WTC11 (cell line): ENCODE measurements at regions not wholly inside any gene's neighbourhood (a gene's known extent, or its start where the extent isn't known, plus 50 kb on each side); places are given as distances from the start of the nearest gene placed in this dataset.

Source experiments
- JUN ChIP-seq: sonication (generic); formaldehyde crosslinking; IDR thresholded peaks from 2 replicates; pipeline ENCODE4 v1.8.0; 2023; ENCODE audit warnings: mild to moderate bottlenecking, missing genetic modification reagents
- PRRX2 ChIP-seq: fragments of 250-450 bp; sonication (Bioruptor Pico); IDR thresholded peaks from 2 replicates; pipeline ENCODE4 v1.8.0; 2021; ENCODE audit warnings: mild to moderate bottlenecking
- SP1 ChIP-seq: sonication (generic); formaldehyde crosslinking; conservative IDR thresholded peaks from 2 replicates; pipeline ENCODE4 v1.8.1; 2022; ENCODE audit warnings: missing genetic modification reagents
- ZNF263 ChIP-seq: sonication (generic); formaldehyde crosslinking; IDR thresholded peaks from 2 replicates; pipeline ENCODE4 v1.8.1; 2022; ENCODE audit warnings: low read depth, mild to moderate bottlenecking, moderate library complexity, missing genetic modification reagents
- TF ChIP-seq, protein P1 (sequence below): fragments of 200-600 bp; IDR thresholded peaks from 2 replicates; pipeline ENCODE4 v1.8.0; 2022; ENCODE audit warnings: antibody characterized with exemption
- TF ChIP-seq, protein P2 (sequence below): sonication (generic); formaldehyde crosslinking; IDR thresholded peaks from 2 replicates; pipeline ENCODE4 v1.8.1; 2023; ENCODE audit warnings: mild to moderate bottlenecking, missing genetic modification reagents, moderate library complexity
- TF ChIP-seq, protein P3 (sequence below): sonication (generic); formaldehyde crosslinking; conservative IDR thresholded peaks from 2 replicates; pipeline ENCODE4 v1.8.1; 2023; ENCODE audit warnings: mild to moderate bottlenecking, low read depth, missing genetic modification reagents, moderate library complexity
- TF ChIP-seq, protein P4 (sequence below): sonication (generic); formaldehyde crosslinking; IDR thresholded peaks from 2 replicates; pipeline ENCODE4 v1.8.1; 2023; ENCODE audit warnings: mild to moderate bottlenecking, moderate library complexity, missing genetic modification reagents
- TF ChIP-seq, protein P5 (sequence below): sonication (generic); formaldehyde crosslinking; IDR thresholded peaks from 2 replicates; pipeline ENCODE4 v1.8.0; 2022; ENCODE audit warnings: mild to moderate bottlenecking, missing genetic modification reagents
- TF ChIP-seq, protein P6 (sequence below): fragments of 250-450 bp; sonication (Bioruptor Pico); IDR thresholded peaks from 2 replicates; pipeline ENCODE4 v2.1.2; 2022; ENCODE audit warnings: mild to moderate bottlenecking, moderate library complexity

DNA sequence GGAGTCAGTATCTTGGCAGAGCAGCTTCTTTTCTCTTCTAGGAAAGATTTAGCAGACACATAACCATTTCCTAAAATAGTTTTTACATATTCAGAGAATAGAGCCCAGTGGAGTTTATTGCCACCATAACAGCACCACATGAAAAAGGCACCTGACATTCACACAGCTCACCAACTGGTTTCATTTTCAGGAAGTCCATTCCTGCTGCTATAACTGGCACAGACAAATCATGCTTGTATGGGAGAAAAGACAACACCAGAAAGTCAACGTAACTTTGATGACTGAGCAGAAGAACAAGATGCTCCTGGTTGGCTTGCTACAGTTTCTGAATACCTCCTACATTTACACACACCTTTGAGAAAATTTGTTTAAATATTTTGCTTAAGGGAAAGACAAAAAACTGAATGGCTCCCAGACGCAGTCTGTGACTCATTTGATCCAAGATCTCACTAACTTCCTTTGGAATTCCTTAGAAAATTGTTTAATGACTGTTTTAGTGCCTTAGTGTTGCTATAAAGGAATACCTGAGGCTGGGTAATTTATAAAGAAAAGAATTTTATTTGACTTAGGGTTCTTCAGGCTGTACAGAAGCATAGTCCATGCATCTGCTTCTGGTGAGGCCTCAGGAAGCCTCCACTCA, 1380.6 kb downstream of the CDH8 start:
- TF ChIP-seq, protein P1, sequence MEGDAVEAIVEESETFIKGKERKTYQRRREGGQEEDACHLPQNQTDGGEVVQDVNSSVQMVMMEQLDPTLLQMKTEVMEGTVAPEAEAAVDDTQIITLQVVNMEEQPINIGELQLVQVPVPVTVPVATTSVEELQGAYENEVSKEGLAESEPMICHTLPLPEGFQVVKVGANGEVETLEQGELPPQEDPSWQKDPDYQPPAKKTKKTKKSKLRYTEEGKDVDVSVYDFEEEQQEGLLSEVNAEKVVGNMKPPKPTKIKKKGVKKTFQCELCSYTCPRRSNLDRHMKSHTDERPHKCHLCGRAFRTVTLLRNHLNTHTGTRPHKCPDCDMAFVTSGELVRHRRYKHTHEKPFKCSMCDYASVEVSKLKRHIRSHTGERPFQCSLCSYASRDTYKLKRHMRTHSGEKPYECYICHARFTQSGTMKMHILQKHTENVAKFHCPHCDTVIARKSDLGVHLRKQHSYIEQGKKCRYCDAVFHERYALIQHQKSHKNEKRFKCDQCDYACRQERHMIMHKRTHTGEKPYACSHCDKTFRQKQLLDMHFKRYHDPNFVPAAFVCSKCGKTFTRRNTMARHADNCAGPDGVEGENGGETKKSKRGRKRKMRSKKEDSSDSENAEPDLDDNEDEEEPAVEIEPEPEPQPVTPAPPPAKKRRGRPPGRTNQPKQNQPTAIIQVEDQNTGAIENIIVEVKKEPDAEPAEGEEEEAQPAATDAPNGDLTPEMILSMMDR = no peak
- TF ChIP-seq SP1 (CRISPR knock-in tag) (no peak), ZNF263 (no peak), PRRX2 (CRISPR knock-in tag) (no peak), JUN (CRISPR knock-in tag) (no peak)
- TF ChIP-seq, protein P2, sequence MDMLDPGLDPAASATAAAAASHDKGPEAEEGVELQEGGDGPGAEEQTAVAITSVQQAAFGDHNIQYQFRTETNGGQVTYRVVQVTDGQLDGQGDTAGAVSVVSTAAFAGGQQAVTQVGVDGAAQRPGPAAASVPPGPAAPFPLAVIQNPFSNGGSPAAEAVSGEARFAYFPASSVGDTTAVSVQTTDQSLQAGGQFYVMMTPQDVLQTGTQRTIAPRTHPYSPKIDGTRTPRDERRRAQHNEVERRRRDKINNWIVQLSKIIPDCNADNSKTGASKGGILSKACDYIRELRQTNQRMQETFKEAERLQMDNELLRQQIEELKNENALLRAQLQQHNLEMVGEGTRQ (CRISPR knock-in tag) = no peak
- TF ChIP-seq, protein P3, sequence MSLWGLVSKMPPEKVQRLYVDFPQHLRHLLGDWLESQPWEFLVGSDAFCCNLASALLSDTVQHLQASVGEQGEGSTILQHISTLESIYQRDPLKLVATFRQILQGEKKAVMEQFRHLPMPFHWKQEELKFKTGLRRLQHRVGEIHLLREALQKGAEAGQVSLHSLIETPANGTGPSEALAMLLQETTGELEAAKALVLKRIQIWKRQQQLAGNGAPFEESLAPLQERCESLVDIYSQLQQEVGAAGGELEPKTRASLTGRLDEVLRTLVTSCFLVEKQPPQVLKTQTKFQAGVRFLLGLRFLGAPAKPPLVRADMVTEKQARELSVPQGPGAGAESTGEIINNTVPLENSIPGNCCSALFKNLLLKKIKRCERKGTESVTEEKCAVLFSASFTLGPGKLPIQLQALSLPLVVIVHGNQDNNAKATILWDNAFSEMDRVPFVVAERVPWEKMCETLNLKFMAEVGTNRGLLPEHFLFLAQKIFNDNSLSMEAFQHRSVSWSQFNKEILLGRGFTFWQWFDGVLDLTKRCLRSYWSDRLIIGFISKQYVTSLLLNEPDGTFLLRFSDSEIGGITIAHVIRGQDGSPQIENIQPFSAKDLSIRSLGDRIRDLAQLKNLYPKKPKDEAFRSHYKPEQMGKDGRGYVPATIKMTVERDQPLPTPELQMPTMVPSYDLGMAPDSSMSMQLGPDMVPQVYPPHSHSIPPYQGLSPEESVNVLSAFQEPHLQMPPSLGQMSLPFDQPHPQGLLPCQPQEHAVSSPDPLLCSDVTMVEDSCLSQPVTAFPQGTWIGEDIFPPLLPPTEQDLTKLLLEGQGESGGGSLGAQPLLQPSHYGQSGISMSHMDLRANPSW = no peak
- TF ChIP-seq, protein P4, sequence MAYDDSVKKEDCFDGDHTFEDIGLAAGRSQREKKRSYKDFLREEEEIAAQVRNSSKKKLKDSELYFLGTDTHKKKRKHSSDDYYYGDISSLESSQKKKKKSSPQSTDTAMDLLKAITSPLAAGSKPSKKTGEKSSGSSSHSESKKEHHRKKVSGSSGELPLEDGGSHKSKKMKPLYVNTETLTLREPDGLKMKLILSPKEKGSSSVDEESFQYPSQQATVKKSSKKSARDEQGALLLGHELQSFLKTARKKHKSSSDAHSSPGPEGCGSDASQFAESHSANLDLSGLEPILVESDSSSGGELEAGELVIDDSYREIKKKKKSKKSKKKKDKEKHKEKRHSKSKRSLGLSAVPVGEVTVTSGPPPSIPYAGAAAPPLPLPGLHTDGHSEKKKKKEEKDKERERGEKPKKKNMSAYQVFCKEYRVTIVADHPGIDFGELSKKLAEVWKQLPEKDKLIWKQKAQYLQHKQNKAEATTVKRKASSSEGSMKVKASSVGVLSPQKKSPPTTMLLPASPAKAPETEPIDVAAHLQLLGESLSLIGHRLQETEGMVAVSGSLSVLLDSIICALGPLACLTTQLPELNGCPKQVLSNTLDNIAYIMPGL = no peak
- TF ChIP-seq, protein P5, sequence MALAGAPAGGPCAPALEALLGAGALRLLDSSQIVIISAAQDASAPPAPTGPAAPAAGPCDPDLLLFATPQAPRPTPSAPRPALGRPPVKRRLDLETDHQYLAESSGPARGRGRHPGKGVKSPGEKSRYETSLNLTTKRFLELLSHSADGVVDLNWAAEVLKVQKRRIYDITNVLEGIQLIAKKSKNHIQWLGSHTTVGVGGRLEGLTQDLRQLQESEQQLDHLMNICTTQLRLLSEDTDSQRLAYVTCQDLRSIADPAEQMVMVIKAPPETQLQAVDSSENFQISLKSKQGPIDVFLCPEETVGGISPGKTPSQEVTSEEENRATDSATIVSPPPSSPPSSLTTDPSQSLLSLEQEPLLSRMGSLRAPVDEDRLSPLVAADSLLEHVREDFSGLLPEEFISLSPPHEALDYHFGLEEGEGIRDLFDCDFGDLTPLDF (CRISPR knock-in tag) = no peak
- TF ChIP-seq, protein P6, sequence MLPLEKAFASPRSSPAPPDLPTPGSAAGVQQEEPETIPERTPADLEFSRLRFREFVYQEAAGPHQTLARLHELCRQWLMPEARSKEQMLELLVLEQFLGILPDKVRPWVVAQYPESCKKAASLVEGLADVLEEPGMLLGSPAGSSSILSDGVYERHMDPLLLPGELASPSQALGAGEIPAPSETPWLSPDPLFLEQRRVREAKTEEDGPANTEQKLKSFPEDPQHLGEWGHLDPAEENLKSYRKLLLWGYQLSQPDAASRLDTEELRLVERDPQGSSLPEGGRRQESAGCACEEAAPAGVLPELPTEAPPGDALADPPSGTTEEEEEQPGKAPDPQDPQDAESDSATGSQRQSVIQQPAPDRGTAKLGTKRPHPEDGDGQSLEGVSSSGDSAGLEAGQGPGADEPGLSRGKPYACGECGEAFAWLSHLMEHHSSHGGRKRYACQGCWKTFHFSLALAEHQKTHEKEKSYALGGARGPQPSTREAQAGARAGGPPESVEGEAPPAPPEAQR (CRISPR knock-in tag) = no peak
